ENCODE measurements at regions not wholly inside any gene's neighbourhood (a gene's known extent, or its start where the extent isn't known, plus 50 kb on each side); places are given as distances from the start of the nearest gene placed in this dataset.
"Not testable (repeated sequence)": the region's sequence is repeated elsewhere in the genome, so short reads cannot be mapped to it uniquely, and the experiment has no call there.

DNA sequence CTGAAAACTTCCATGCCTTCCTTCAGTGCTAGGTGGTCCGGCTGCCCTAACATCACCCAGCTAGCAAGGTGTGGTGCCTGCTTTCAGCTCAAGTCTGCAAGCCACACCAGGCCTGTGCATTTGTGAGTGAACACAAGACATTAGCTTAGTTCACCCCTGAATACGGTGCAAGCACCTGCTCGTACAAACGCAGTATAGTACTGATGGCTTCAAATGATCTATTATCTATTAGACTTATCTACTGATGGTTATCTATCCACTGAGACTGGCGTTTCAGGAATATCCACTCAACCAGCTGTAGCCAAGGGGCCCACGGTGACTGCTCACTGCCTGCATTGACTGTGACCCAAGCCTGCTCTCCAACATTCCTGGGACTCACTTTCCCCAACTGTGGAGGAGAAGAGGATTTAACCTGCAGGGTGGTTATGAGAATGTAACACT, 155.9 kb downstream of the SHOX start:
- DNase-seq = no peak

DNA sequence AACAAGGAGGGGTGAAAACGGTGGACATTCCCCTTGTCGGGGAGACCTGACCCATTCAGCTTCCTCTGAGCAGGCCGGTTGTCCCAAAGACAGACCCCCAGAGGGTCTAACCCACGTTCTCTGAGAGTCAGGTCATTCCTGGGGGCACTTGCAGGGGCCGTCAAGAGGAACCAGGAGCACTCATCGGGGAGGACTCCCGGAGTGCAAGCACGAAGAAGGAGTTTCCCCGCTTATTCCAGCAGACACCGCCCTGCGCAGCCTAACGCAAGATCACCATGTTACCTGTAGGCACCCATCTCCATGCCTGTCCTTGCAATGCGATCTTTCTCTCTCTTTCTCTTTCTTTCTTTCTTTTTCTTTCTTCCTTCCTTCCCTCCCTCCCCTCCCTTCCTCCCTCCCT, 154.2 kb downstream of the SHOX start:
- no peak for DNase-seq

DNA sequence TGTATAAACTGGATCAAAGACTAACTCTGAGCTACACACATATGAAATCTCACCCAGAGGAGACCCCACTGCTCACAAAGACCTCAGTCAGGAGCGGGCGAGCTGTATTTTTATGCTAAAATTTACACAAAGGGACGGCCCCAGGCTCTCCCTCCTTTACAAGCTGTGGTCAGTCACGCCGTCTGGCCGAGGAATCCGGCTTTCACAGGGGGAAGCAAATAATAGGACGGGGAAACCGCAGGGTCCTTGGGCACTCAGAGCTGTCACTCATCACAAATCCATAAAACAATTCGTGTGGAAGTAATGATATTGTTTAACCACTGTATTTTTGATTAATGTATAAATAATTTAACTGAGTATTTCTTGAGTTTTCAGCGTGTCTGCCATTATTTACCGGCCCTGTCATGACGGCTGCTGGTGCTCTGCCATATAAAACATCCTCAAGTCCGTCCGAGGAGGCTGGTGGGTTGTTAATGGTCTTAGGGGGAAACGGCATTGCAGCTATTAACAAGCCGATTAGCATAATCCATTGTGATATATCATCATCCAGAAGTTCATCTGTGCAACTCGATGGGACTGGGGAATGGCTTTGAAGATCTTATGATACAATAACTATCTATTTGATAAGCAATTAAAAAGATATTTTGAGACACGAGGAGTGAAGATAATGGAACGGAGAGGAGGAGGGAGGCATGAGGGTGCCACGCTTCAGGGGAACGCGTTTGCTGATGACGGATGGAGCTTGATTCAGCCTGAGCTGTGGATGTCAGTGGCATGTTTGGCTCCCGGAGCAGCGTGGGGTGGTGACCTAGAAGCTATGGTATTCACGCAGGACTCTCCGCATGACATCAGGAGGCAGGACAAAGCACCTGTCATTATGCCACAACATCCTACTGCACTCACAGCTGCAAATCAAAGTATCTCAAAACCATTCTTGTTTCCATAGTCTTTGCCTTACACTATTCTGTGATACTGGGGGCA, 150.9 kb downstream of the SHOX start:
- DNase-seq = no peak

DNA sequence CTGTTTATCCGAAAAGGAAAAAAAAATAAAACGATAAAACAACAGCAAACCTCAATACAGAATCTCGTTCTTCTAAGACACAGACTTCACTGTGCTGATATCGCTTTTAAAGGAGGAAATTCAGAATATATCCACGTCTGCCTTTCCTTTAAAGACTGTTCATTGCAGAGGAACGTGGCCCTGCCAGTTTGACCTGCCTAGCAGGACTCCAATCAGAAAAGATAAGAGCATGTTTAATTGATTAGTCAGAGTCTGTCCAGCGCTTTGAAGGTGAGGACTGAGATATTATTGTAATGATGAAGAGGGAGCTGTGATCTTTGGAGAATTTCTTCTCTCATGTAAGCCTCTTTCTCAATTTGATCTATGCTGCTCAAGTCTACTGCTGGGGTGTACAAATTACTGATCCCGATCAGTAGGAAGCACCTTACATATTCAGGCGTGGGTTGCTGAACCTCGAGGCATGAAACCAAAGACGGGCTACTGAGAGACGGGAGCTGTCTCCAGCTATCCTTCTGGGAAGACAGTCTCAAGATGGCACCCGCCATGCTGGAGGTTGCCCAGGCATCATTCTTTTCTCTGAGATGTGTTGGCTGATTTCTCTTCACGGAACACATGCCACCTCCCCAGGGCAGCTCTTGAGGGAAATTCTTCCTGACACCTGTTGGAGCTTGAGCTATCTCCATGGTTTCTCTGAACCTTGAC, 146.1 kb downstream of the SHOX start:
- DNase-seq = no peak

DNA sequence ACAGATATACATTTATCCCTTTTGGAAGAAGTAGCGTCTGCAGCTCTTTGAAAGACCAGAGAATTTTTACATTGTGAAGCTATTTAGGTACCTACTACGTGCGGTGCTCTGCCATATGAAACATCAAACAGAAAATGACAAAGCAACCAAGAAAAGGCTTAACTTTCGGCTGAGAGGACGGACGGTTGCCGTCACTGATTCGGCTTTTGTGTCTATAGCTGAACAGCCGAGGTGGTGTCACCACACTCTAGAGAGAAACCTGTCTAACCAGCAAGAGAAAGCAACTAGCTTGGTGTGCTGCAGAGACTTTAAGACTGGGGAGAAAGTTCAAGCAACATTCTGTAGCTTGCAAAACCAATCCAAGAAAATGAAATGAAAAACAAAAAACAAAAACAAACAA, 145.5 kb downstream of the SHOX start:
- no peak for DNase-seq

DNA sequence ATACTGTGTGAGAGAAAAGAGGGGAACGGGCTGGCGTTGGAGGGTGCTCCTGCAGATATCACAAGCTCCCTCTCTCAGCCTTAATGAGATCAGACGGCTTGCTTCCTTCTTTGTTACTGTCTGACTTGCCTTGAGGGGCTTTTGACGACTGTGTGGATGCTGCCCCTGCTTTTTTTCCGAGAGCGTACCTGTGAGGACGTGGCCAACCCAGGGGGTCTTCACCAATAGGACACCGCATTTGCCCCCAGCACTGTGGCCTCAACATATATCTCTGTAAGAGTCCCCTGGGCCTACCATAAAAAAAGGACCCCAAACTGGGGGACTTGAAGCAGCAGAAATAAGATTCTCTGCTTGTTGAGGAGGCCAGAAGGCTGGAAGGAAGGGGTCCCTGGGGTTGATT, 143.9 kb downstream of the SHOX start:
- no peak for DNase-seq

DNA sequence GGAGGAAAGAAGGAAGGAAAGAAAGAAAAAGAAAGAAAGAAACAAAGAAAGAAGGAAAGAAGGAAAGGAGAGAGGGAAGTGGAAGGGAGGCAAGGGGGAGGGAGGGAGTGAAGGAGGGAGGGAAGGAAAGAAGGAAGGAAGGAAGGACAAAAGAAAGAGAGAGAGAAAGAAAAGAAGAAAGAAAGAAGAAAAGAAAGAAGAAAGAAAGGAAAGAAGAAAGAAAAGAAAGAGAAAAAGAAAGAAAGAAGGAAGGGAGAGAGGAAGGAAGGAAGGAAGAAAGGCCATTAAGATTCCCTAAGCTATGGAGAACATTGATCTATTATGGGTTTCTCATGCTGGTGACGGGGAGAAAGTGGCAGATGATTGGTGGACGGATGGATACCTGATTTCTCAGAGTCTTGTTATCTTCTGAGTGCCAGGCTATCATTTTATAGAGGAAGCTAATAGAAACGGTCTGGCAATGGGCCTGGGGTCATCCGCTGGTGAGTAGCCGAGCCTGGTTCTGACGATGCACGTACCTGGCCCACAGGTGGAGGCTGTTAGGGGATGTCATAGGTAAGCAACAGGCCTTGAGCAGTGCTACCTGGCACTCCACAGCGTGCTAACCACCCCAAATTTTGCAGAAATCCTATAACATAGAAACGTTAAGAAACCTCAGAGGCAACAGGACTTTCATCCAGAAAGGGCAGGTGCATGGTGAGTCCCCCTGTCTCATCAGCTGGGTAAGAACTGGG, 142.9 kb downstream of the SHOX start:
- DNase-seq = no peak

DNA sequence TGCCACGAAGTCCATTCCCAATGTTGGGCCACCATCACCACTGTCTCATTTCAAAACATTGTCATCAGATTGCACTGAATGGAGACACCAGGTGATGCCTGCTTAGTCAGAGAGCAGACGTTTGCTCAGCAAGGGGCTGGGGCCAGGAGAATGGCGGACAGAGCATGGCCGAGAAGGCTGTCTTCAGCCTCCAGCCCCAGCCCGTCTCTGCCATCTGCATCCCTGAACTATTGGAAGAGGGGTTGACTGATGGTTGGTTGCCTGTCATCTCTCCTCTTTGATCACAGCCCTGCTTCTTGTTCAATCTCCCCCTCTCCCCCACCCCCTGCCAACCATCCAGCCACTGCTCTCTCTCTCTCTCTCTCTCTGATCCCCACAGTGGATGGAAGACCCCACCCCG, 140.9 kb downstream of the SHOX start:
- DNase-seq = no peak

DNA sequence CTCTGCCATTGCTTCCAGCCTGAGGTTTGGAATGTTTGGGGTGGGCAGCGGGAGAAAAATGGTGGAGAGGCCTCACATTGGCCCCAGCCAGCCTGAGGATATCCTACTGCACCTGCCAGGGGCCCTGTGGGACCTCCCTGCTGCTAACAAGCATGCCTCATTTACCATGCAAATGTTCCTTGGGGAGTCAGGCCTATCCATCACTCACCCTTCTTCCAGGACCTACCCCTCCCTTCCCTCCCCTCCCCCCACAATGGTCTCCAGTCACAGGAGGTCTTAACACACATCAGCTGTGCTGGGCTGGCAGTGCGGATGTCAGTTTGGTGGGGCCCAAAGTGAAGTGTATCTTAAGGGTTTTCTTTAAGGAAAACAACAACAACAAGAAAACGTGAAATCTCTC, 139.2 kb downstream of the SHOX start:
- DNase-seq = no peak

DNA sequence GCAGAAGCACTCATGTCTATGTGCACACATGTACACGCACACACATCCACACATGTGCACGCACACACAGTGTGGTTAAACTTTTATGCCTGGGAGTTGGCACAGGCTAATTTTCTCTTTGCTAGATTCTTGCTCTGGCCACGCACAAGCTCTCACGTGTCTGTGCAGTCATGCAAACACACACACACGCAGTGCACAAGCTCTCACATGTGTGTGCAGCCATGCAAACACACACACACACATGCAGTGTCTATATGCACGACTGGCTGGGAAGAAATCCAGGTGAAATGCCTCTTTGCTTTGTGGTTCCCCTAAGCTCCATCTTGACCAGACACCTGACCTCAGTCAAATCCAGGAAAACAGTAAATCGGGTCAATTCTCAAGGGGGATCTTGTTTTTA, 138.0 kb downstream of the SHOX start:
- DNase-seq = no peak

DNA sequence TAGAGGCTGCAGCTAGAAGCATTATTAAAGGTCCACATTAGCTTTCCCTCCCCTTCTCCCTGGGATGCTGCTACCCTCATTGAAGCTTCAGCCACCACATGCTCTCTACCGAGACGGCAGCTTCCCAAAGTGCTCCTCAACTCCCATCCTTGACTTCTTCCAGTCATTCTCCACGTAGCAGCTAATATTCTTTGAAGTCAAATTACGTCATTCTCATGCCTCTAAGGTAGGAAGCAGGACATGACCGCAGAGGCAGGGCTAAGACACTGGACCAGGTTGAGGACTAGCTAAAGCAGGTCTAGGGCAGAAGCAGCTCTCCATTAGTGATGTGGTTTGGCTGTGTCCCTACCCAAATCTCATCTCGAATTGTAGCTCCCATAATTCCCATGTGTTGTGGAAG, 128.3 kb downstream of the SHOX start:
- DNase-seq = no peak

DNA sequence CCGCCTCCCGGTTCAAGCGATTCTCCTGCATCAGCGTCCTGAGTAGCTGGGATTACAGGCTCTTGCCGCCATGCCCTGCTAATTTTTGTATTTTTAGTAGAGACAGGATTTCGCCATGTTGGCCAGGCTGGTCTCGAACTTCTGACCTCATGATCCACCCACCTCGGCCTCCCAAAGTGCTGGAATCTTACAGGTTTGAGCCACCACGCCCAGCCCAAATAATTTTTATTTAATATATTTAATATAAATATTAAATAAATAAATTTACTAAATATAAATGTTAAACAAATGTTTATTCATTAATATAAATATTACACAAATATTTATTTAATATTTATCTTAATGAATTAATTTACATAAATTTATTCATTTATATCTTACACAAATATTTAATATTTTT, 120.2 kb downstream of the SHOX start:
- no peak for DNase-seq

DNA sequence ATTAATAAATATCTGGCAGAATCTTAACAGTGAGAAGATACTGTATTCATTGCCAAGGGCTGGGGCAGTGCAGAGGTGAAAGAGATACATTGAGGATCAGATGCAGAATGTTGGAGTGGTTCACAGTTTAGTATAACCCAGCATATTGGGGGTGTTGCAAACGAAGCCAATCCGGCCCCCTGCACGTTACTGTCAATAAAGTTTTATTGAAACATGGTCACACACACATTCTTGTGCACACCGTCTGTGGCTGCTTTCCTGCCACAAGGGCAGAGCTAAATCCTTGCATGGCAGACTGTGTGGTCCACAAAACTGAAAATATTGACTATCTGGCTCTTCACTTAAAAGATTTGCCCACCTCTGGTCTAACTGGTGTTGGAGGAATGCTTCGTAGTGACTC, 119.7 kb downstream of the SHOX start:
- DNase-seq = no peak

DNA sequence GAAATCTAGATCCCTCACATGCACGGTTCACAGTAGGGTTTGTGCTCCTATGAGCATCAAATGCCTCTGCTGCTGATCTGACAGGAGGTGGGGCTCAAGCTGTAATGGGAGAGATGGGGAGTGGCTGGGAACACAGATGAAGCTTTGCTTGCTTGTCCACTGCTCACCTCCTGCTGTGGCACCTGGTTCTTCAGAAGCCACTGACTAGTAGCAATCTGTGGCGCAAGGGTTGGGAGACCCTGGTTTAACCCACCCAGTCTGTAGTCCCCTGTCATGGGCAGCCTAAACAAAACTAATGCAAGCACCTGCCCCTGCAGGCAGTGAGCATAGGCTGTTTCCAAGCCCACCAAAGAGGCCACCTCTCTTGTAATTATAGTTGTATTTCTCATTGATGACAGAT, 116.6 kb downstream of the SHOX start:
- DNase-seq = no peak

DNA sequence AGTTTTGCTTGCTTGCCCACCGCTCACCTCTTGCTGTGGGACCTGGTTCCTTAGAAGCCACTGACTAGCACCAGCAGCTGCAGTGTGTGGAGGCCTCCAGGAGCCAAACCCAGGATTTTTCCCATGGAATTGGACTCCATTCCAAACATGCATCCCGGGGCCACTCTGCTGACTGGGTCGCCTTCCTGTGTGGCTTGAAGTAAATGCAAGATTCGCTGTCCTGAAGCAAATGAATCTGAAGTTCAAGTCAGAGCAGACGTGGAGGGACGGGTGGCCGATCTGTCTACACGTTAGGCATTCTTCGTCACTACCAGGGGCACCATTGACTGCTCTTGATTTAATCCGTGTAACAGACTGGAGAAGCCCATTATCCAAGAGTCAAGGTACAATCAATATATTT, 109.0 kb downstream of the SHOX start:
- no peak for DNase-seq

DNA sequence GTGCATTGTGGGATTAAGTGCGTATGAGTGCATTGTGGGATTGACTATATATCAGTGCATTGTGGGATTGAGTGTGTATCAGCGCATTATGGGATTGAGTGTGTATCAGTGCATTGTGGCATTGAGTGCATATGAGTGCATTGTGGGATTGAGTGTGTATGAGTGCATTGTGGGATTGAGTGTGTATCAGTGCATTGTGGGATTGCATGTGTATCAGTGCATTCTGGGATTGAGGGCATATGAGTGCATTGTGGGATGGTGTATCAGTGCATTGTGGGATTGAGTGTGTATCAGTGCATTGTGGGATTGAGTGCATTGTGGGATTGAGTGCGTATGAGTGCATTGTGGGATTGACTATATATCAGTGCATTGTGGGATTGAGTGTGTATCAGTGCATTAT, 106.4 kb downstream of the SHOX start:
- DNase-seq = not testable (repeated sequence)

DNA sequence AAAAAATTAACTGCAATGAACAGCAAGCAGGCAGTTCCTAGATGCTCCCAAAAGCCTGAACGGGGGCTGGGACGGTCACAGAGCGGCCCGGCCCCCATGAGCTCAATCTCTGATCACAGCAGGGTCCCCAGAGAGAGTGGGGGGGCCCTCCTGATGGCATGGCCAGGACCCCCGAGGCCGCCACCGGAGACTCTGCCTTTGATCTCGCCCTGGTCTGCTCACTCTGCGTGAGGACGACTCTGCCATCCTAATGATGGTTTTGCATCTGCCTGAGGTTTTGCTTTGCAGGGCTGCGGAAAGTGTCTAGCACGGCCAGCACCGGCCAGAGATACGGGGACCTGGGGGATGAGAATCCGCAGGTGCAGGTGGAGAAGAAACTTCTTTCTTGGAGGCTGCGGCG, 103.8 kb downstream of the SHOX start:
- DNase-seq = no peak

DNA sequence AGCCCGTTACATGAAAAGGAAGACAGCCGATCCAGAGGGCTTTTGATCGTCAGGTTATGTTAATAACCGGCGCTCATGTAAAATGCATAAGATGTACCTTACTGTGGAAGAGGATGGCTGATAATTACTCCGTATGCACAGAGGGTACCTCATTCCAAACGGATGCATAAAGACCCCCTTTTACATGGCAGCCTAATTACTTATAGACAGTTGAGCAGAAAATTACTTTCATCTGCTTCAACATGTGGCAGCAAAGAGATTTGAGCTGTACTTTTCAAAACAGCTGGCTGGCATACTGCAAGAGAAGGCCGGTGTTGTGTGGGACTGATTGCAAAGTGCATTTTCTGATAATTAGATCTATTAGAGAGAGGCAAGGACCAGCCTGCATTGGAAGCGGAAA, 103.4 kb downstream of the SHOX start:
- DNase-seq = no peak

DNA sequence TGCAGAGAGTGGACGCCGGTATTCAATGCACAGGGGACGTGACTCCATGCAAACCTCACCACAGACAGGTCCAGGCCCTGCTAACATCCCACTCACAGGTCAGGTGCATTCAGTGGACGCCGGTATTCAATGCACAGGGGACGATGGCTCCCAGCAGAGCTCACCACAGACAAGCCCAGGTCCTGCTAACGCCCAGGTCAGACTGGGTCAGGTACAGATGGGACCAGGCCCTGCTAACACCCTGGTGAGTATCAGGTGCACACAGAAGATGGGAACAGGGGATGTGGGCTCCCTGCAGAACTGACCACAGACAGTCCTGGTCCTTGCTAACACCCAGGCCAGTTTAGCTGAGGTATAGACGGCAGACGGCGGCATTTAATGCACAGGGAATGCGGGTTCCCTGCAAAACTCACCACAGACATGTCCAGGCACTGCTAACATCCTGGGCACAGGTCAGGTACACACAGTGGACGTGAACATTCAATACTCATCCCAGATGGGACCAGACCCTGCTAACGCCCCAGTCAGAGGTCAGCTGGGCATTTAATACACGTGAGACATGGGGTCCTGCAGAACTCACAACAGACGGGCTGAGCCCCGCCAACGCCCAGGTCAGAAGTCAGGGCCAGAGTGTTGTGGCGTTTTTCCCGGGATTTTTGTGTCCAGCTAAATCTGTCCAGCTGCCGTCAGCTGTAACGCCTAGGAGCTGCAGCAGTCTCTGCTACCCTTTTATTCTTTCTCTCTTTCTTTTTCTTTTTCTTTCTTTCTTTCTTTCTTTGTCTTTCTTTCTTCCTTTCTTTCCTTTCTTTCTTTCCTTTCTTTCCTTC, 99.2 kb downstream of the SHOX start:
- DNase-seq = no peak

DNA sequence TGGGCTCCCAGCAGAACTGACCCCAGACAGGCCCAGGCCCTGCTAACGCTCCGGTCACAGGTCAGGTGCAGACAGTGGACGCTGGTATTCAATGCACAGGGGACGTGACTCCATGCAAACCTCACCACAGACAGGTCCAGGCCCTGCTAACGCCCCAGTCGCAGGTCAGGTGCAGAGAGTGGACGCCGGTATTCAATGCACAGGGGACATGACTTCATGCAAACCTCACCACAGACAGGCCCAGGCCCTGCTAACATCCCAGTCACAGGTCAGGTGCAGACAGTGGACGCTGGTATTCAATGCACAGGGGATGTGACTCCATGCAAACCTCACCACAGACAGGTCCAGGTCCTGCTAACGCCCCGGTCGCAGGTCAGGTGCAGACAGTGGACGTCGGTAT, 98.5 kb downstream of the SHOX start:
- DNase-seq = not testable (repeated sequence)

DNA sequence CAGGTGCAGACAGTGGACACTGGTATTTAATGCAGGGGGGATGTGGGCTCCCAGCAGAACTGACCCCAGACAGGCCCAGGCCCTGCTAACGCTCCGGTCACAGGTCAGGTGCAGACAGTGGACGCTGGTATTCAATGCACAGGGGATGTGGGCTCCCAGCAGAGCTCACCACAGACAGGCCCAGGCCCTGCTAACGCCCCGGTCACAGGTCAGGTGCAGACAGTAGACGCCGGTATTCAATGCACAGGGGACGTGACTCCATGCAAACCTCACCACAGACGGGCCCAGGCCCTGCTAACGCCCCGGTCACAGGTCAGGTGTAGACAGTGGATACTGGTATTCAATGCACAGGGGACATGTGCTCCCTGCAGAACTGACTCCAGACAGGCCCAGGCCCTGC, 98.0 kb downstream of the SHOX start:
- DNase-seq = not testable (repeated sequence)

DNA sequence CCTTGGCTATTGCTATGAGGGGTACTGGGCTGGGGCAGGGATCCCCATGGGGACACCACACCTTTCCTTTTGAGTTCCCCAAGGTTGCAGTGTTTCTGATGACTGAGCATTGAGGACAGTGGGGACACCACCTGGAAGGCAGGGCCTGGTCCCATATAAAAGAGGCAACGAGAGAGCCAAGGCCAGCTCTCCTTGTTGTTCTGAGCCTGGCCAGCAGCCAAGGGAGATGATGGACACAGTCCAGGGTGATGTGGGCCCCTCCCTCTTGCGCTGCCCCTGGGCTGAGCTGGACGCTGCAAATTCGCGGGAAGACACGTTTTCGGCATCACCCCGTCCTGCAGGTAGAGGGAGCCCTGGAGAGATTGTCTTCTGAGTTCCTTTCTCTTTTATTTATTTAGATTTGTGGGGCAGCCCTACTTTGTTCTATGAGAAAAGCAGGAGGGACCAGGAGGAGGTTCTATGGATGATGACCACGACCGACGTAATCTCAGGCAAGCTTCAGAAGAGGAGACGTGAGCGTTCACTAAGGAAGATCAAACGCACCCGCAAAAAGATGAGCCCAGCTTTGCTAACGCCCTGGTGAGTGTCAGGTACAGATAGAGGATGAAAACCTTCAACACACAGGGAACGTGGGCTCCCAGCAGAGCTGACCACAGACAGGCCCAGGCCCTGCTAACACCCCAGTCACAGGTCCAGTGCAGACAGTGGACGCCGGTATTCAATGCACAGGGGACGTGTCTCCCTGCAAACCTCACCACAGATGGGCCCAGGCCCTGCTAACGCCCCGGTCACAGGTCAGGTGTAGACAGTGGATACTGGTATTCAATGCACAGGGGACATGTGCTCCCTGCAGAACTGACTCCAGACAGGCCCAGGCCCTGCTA, 97.4 kb downstream of the SHOX start:
- no peak for DNase-seq

All from CD4-positive, alpha-beta T cell treated with Interleukin-17A for 1 hour (primary cell).